HG02623 (cell line): ENCODE measurements at regions not wholly inside any gene's neighbourhood (a gene's known extent, or its start where the extent isn't known, plus 50 kb on each side); places are given as distances from the start of the nearest gene placed in this dataset.

Experiments used
- ATAC-seq: cut with Tn5 transposase; IDR thresholded peaks from one replicate; pipeline ENCODE4 v1.9.1; 2021; ENCODE audit warnings: moderate library complexity; ENCODE audit not compliant: unreplicated experiment

DNA sequence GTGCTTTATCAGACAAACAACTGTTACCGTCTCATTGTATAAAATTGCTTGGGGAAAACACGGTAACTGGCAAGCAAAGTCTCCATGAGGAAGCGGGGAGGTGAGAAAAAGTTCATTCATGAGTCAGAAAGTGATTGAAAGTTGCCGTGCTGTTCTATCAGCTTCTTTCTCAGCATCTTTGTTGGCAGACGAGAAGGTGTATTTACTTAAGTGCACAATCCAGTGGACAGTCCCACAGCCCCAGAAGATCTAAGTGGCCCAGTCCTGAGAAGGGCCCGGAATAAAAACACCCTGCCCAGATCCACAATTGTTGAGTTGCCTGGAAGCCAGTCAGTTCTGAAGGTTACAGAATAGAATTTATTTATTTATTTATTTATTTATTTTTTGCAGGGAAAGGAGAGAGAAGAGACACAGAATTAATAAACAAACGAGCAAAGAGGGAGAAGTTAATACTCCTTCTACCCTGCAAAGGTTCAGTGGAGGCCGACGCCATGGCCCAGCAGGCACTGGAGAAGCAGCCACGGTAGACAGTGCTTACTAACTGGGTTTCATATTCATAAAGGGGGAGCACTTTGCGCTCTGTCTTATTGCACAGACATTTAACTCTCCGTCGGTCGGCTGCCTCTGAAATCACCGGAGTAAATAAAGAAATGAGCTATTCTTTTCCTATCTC is 676.0 kb upstream of the SALL3 start:
- no peak for ATAC-seq

DNA sequence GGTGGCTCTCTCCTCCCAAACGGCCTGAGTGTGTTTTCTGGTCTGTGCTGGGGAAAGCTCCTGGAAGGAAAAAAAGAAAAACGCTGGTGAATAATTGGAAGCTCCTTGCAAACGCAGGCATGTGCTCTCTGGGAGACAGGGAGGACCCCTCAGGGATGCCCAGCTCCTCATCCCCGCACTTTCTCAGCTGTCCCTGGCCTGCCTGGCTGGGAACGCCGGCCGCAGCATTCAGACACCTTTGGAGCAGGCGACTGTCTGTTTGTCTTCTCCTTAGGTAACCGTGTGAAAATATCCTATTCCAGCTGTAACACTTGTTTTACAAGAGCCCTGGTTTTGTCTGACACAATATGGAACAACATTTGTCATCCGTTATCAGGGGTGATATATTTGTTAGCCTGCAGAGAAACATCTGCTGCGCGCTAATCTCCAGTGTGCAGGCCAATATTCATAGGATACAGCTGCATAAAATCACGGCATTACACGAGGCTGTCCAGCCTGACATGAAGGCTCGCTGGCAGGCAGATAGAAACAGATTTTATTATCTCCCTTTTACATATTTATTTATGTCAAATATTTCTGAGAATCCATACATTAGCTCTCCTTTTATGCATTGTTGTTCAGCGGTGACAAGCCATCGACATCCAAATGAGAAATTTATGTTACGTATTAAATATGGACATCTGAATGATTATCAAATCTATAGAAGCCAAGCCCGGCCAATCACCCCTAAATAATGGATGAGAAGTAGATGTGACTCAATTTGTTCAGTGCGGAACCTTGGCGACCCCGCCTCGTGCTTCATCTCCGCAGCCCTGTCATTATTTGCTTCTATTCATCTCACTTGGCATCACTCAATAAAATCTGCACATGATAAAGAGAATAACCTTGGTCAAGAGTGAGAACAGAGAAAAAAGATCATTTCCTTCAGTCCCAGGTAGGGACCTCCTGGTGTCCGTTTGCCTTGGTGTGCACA is 675.1 kb upstream of the SALL3 start:
- ATAC-seq, result no peak

DNA sequence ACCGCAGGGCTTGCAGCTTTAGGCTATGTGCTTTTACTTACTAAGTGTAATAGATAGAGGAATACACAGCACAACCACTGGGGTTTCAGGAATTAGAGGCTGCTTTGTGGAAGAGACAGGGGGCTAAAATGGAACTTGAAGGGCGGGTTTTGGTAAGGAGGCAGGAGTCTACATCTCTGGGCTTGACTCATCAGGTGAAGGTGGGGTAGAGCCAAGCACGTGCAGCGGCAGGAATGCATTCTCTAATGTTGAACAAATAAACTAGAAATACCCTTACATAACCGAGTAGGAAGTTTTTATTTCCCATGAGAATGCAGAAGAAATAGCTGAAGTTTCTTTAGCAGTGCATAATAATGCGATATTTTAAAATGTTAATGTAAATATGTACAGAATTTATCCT is 673.8 kb upstream of the SALL3 start:
- ATAC-seq, result no peak

DNA sequence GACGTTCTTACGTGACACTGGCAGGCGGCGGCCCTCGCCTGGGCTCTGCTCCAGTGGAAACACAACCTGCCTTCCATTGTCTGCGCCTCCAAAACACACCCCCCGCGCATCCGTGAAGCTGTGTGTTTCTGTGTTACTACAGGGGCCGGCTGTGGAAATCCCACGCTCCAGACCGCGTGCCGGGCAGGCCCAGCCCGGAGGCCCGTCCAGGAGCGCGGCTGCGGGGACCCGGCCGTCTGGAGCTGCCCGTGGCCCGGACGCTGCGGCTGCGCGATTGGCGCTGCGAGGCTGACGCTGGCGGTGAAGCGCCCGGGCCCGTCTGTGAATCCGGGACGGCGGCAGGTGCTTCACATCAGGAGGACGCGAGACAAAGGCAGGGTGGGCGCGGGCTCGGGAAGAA is 670.3 kb upstream of the SALL3 start:
- ATAC-seq, result no peak

DNA sequence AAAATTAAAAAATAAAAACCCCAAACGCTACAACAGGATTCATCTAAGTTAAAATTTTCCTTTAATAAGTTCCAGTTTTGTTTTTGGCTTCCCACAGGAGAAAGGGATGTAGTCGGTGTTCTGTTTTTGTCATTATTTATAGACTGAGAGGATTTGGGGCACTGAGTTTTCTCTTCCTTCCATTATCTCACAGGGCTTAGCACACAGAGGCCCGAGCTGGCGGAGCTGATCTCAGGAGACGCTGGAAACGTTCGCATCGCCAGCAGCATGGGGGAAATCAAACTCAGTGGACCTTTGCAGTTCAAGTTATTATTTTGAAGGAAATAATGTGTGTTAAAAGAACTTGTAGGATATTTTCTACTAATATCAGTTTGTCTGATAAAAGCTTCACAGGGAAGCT is 669.7 kb upstream of the SALL3 start:
- no peak for ATAC-seq

DNA sequence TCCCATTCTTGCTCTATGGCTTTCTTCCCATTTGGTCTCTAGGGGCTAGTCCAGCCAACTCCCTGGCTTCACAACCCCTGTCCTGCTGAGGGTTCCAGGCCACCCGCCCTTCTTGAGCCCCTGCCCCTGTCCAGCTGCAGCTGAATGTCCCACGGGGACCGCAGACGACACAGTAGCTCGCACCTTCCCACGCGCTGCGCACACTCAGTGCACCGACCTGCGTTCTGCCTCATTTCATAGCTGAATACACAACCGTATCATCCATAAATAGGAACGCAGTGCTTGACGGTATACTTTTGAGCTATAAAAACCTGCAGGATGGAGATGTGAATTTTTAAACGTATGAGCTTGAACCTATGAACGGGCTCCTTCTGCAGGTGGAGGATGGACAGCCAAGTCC is 660.4 kb upstream of the SALL3 start:
- no peak for ATAC-seq

DNA sequence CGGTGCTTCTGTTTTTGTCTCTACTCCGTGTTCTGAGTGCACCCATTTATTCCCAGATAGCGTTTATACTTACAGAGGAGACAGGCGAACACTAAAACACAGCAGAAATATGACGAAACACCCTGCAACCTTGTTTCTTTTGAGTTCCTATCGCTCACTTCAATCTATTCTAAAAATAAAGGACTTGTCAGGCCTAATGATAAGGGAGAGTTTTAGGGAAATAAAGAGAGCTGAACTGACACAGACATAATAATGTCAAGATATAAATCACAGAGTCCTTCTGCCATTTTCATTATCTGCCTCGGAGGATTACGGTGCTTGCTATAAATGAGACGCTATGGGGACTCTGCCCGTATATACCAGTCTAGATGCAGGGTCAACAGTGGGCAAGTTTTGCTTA is 659.7 kb upstream of the SALL3 start:
- no peak for ATAC-seq

DNA sequence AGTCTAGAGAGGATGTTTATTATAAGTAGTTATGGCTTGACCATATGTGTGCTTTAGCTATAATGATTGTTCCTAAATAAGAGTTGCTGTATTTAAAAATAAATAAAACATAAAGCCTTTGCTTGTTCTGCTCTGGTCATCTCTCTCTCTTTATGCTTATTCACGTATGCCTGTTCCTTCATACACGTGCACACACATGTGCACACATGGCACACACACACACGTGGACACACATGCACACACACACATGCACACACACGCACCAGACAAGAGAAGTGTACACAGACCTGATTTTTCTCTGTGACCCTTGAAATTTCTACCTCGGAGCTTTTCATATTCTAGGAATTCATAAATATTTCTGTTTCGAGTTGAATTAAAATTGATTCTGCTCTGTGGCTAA is 658.2 kb upstream of the SALL3 start:
- ATAC-seq, result no peak

DNA sequence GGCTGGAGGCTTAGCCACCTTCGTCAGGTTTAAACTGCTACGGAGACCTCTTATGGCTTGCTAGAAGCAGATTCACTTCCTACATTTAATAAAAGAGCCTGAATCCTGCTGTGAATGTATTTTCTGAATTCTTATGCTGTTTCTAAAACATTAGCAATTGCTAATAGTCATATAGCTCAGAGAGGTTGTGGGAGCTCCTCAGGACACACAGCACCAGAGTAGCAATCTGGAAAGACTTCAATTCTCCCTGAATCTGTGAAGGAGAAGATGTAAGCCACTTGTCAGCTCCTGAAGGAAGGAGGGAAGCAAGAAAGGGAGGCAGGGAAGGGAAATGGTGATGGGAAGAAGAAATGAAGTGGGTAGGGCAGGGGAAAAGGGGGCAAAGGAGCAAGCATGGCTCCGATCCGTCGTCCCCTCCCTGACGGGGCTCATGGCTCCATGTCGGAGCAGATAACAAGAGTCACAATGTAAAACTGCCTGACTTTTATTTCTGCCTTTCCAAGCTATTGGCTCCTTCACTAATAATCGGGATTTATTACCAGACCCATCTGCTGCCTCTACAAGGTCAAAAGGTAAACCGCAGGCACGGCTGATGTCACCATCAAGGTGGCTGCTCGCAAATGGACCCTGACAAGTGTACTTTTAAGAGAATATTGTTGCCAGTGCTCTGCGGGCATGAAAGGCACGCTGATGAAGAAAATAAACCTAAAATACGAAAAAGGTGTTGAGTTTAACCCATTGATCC is 656.0 kb upstream of the SALL3 start:
- ATAC-seq, result no peak

DNA sequence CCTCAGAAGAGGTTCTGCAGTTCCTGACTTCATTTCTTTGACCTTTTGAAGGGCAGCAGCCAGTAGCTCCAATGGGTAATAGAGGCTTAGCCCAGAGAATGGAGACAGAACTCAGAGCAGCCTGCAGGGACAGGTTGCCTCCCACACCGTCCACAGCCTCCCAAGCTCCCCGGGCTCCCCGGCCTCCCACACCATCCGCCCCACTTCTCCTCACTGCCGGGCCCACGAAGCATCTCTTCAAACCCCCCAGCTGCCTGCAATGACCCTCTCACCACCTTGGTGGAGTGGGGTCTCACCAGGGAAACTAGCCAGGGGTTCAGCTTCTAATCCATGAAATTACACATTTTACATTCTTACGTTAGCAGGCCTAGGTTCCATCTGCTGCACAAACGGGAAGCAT is 652.0 kb upstream of the SALL3 start:
- ATAC-seq, result no peak

DNA sequence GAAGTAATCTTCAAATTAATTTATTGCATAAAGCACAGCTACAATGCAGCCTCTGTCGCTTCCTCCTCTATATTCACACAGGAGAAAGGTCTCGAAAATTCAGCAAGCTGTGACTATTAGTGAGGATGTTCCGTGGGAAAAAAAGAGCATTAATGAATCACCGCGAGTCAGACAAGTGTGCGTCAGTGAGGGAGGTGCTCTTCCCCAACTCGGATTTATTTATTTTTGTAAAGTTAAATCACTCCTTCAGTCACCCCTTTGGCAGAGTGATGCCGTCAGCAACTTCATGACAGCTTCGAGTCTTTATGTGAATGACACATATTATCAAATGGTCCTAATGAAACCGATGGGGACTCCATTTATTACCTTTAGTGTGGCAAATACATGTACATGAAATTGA is 648.9 kb upstream of the SALL3 start:
- no peak for ATAC-seq

DNA sequence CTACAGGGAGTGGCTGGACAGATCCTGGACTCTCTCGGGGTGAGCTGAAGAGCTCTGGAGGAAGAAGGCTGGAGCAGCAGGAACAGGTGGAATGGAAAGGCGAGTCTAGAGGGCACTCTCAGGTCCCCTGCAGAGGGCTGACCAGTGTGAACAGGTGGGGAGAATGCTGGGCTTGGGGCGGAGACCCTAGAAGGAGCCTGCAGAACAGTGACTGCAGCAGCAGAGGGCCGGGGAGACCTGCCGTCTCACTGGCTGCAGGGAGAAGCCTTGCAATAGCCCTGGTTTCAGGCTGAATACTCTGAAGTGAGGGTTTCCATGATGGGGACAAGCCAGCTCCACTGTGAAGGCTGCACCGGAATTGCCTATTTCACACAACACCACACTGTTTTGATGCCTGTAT is 626.7 kb upstream of the SALL3 start:
- ATAC-seq, result no peak

DNA sequence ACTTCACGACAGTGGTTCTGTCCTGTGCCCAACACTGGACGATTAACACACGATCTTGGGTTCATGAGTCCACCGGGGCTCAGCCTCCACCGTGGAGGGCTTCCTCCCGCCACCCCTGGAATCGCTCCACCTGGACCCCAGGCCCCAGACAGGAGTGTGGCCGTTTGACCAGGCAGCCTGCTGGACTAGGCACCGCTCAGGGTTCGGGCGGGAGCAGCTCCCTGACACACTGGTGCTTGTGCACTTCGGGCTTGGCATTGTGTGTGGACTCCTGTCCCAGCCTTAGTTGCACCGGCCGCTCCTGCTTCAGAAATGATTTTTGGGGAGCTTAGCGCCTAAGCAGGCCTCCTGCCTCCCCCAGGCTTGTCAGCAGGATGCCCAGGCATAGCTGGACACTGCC is 617.4 kb upstream of the SALL3 start:
- ATAC-seq, result no peak

DNA sequence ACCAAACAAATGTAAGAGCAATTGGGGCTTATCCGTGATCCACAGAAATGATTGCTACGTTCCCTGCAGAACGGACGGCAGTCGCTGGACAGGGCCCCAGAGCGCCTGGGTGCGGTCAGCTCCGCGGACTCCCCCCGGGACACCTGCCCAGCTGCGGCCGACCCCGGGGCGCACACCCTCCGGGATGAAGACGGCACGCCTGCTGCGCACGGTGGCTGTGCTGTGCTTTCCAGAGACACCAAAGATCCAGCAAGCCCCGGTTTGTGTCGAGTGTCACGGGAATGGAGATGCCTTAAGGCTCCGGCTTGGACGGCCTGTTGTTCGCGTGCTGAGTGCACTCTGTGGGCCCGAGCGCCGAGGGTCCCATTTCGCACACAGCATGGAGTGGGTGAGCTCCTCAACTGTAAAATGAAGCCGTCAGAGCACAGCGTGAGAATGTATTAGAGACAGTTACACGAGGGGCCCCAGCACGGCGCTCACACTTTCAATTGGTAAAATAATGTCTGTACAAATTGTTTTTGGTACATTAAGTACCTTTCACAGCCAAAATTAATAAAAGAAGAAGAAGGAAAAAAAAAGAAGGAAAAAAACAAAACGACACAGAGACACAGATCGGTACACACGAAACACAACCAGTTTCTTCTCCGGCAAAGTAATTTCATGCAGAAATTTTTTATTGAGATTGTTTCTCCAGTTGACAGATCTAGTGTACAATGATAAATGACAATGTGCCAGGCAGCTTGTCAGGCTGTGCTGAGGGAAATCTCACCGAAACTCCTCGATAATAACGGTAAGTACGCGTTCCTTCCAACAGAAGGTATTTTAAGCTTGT is 615.8 kb upstream of the SALL3 start:
- ATAC-seq, result no peak

DNA sequence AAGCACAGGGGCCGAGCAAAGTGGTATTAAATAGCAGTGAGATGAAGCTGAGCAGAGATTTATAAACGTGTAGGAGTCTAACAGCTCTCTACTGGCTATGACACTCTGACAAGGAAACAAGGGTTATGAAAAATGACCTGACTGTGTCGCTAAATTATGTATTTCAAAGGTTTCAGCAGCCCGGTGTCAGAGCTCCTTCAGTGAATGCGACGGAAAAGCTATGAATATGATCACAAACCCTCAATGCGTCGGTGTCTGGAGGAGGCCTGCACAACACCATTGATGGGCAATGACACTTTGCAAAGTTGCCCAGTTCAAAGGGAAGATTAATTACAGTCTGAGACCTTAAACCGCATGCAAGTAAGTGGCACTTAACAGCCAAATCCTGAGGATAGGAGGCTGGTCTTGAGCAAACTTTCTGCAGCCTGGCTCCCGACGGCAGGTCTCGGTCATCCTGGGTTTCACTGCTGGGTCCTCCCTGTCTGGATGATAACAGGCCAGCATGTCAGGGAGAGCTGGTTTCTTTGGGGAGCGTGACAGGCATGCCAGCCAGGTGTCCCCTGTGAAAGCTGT is 615.1 kb upstream of the SALL3 start:
- no peak for ATAC-seq

DNA sequence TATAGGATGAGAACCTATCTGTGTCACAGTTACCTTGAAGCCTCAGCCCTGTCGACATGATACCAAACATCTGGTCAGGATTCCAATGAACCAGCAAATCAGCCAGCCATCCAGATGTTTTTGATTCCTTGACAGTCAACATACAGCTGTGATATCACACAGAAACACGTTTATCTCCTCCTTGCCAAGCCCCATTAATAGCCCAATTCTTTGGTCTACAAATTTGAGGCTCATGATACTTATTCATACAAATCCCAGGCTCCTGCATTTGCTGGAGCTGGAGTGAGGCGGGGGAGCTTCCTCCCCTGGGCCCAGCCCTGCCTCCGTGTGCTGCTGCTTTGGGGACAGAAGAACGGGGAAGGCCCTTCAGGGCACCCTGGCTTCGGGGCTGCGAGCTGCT is 611.6 kb upstream of the SALL3 start:
- ATAC-seq, result no peak

DNA sequence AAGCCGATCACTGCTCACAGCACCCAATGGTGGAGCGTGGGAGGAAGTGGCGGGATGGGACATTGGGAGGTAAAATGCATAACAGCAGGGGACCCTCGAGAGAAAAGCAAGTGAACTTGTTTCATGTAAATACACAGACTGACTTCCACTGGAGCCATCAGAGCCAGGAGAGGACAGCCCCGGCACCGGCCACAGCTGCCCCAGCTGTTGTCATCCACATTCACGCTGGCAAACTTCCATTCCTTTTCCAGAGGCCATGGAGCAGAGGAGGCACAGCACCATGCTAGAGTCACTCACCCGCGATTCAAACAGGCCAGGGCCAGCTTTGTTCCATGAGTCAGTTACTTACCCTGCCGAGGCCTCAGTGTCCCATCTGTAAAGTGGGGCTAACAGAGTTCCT is 610.9 kb upstream of the SALL3 start:
- no peak for ATAC-seq

DNA sequence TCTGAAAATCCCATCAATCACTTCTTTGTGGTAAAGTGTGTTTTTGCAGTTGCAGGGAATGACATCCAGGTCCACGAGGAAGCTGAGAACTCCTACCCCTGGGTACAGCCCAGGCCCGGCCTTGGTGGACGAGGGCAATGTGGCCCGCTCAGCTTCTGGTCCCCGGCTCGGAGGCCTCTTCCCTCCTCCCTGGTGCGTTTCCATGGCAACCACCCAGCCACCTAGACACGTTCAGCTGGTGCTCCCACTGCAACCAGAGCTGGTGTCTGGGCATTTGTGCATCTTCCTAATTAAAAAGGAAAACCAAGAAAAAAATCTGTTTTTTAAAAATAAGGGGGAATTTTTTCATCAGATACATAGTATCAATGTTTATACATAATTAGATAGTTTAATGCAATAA is 603.6 kb upstream of the SALL3 start:
- no peak for ATAC-seq

DNA sequence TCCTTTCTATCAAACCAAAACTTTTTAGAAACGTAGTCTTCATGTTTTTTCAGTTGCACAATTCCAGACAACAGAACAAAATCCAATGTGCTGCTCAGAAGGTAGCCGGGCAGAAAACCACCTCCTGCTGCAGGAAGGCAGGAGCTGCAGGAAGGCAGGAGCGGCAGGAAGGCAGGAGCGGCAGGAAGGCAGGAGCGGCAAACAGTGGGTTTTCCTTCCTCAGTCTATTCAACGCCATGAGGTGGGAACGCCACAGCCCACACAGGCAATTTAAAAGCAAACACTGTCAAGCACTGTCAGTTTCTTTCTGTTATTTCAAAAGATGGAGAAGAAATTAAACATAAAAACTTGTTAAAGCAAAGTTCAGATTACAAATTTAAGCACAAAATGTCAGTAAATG is 601.2 kb upstream of the SALL3 start:
- ATAC-seq, result no peak

DNA sequence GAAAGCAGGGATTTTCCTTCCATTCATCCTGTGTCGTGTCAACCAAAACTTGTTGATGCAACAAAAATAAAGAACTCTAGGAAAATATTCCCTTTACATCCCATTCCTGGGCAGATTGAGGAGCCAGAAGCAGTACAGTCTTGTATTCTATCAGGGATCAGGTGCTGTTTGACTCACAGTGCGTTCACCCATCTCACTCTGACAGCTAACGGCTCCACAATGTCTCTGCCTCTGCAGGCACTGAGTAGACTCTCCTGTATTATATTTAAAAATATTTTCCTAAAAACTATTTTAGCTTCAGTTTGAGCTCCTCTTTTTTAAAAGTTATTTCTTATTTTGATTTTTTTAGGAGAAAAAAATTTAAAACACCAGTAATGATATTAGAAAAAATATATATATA is 600.6 kb upstream of the SALL3 start:
- ATAC-seq, result no peak
